ENCODE measurements at regions not wholly inside any gene's neighbourhood (a gene's known extent, or its start where the extent isn't known, plus 50 kb on each side); places are given as distances from the start of the nearest gene placed in this dataset.
"Not testable (repeated sequence)": the region's sequence is repeated elsewhere in the genome, so short reads cannot be mapped to it uniquely, and the experiment has no call there.

DNA sequence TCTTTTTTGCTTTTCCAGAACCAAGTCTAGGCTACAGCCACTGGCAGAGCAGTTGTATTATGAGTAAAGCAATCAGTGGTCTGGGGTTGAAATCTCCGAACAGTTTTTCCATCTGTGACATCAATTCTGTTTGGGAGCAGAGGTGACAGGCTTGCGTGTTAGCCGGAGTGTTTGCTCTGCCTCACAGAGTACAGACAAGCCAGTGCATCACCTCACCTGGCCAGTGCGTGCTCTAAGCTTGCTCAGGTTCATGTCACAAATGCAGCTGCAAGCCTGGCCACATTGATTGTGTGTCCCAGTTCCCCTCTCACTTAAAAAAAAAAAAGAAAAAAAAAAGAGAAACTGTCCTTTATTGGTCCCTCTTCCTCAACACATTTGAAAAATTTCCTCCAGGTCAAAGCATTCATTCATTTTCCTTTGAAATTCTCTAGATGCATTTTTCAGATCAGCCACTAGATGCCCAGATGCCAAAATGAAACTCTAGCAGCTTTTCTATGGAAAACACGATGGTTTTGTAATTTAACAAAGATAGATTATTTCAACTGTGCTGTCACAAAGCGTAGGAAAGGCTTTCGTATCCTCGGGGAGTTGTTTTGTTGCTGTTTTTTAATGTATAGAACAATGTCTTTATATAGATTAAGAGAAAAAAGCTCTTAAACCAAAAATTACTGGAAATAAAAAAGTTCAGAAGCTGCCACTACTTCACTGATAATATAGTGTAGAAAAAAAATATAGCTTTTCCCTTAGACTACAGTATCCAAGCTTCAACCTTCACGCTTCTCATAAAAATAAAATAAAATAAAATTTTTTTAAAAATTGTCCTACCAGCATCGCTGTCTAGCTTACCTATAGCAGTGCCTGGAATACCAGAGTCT lies 585.5 kb downstream of the TLE1 start:
- no peak for DNase-seq

DNA sequence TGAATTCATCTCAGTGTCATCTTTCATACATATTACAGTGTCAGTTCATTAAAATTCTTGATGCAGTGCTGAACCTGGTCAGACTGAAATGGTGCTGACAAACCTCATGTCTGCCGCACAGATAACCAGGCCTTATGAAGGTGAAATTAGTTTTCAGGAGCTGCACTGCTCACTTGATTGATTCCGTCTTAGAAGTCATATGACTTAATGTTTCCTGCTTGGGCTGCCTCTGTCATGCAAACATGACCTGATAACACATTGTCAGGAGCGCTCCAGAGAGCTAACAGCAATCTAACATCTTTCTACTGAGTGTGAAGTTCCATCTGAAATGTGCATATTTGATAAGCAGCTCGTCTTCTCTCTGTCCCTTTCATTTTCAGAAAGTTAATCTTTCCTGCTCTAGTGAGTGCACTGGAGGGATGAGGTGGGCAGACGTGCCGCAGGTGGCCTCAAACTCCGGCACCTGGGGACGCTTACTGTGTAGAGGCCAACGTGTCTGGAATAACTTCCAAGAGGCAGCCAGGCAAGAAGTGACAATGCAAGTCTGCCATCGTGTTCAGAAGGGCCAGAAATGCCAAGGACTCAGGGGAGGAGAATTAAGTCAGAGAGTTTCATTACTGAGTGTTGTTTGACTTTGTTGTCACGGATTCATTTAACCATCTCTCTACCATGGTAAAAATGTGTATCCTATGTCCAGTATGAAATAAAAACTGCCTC lies 592.1 kb downstream of the TLE1 start:
- DNase-seq = no peak

DNA sequence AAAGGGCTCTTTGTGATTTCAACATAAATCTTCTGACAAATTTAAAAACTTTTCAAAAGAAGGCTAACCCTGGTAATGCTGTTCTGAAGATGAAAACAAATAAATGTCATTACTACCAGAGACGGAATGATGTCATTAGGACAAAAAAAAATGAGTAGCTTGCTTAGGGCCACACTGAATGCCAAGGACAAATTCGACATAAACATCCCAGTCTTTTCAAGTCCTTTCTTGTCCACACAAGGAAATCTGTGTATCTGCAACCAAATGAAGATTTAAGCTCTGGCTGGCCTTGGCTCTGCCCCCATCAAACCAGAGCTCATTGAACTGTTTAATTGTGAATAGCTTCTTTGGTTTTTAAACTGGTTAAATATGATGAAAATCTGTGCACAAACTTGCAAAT lies 592.7 kb downstream of the TLE1 start:
- DNase-seq = no peak

DNA sequence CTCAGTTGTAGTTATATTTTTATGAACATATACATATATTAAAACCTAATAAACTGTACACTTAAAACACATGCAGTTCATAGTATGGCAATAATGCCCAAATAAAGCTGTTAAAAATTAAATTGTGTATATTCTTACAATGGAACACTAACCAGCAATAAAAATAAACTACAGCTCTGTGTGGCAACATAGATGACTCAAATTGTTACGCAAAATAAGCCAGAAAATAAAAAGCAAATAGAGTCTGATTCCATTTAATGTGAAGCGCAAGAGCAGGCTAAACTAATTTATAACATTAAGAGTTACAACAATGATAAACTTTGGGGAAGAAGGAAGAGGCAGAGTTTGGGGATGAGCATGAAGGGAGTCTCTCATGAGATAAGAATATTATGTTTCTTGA lies 597.3 kb downstream of the TLE1 start:
- DNase-seq = no peak

DNA sequence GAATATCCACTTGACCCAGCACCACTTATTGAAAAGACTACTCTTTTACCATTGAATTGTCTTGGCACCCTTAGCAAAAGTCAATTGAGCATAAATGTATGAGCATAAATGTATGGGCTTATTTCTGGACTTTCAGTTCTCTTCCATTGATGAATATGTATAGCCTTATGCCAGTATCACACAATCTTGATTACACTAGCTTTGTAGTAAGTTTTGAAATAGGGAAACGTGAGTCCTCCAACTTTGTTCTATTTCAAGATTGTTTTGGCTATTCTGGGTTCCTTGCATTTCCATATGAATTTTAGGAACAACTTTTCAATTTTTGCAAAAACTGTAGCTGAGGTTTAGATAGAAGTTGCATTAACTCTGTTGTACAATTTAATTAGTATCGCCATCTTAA lies 601.0 kb downstream of the TLE1 start:
- DNase-seq = no peak

DNA sequence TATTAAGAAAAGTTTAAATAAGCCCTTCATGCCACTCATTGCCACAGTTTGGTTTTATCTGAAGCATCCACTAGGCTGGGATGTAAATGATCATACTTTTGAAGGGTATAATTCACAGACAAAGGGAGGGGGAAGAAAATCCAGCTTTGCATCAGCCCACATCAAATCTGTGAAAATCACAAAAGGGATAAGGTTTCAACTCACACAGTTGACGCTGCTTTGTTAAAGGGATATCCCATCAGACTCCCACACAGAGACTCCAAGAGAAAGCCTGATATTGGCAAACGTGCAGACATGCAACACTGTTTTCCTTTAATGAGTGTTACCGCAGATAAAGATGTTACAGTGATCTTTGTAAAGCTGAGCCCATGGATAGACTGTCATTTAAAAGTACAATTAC lies 602.9 kb downstream of the TLE1 start:
- no peak for DNase-seq

DNA sequence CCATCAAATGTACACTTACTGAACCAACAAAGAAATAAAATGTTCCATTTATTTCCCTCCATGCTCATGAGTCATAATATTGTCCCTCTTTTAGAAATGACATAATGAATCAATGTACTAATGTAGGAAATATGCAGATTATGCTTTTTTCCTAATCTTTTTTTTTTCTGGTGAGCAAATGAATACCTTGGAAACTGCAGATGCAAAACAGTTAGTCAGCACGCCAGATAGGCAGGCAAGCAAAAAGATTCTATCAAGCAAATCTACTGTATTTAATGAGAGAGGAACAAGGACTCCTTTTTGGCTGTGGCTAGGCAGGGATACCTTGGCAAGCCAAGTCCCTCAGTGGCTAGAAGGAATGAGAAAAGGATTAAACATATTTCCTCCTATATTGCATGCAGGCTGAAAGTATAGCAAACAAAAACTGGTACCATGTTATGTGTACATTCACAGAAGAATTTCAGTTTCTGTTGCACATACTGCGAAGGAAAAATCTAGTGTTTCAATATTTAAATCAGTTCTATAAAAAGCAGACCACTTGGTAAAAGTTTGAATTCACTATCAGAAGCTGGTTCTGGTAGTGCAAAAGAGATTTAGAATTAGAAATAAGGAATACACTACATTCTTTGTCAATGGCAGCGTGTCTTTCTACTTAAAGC lies 605.4 kb downstream of the TLE1 start:
- DNase-seq = no peak

DNA sequence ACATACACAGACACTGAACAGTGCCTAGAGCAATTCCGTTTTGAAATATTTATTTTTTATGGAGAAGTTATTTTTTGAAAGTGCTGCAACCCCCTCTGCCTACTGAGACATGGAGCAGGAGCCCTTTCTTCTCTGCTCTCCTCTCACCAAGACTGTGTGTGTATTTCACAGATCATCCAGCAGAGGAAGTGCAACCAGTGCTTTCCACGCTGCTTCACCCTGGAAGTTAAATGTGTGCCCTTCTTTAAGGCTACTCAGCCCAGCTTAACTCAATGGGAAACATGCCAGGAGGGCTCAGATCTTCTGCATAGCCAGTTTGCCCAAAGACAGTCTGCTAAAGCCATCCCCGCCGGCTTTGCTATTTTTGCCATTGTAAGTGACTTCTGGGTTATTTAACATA lies 606.3 kb downstream of the TLE1 start:
- no peak for DNase-seq

DNA sequence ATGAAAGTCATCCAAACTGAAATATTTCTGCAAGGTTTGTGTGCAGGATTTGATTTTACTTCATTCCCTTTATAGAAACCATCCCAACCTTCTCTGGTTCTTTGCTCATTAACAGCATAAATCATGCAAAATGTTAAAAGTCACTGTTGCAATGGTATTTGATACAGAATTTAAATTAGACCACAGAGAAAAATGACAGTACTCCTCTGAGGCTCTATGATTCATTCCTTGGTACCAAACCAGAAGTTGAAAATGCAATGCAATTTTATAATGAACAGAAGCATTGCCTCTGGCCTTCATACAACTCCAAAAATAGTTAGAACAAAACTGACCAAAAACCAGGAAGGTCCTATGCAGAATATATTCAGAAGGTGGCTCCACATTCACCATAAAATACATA lies 607.1 kb downstream of the TLE1 start:
- DNase-seq = no peak

DNA sequence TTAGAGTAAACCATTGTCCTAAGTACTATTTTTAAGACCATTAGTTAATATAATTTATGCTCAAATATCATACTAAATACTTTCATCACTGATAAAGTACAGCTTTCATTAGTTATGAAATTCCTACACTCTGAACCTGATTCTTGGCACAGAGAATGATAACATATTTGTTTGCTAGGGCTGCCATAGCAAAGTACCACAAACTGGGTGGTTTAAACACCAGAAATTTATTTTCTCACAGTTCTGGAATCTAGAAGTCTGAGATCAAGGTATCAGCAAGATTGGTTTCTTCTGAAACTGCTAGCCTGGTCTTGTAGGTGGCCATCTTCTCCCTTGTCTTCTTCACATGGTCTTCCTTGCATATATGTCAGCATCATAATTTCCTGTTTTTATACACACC lies 608.4 kb downstream of the TLE1 start:
- DNase-seq = no peak

DNA sequence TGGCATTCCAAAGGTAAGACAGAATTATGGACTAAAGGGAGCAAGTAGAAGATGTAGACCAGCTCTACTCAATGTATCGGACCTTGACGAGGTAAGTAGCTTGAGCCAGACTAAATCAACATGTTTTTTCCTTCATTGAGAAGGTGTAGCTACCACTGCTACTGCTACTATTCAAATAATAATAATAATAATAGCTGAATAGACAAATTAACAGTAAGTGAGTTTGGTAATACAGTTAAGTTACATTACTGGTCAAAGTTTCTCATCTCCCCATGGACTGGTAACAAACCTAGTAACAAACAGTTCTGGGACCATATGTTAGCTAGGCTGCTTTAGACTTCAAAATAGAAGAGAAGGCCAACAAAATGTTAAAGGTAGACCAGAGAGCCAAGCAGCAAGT lies 609.2 kb downstream of the TLE1 start:
- DNase-seq = no peak

DNA sequence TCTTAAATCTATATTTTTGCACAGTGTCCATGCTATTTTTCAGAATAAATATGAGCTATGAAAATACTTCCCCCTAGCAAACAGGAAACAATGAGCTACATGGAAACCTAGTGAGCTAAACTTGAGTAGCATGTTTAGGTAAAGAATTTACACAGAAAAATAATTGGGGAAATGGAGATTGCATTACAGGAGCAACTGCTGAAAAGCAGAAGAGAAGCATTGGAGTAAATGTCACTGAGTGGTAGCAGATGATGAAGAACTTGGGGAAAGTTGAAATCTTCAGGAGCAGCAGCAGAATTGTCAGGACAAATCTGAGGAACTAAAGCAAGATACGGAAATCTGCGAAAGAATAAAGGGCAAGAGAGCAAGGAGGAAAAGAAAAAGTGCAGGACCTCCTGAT lies 610.3 kb downstream of the TLE1 start:
- DNase-seq = no peak

DNA sequence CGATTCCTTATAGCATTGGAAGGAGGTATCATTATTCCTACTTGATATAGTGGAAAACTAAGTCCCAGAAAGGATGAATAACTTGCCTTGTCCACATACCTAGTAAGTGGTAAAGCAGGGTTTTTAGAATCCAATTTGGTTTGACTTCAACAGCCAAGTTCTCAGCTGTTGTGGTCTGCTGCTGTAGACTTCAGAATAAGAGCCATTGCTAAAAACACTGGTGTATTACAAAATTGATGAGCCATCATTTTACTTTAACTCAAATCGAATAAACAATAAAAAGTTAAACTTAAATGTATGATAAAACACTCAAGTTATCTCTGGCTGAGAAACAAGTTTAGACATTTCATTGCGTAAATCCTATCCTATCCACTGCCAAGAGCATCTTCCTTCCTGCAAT lies 610.8 kb downstream of the TLE1 start:
- DNase-seq = no peak

DNA sequence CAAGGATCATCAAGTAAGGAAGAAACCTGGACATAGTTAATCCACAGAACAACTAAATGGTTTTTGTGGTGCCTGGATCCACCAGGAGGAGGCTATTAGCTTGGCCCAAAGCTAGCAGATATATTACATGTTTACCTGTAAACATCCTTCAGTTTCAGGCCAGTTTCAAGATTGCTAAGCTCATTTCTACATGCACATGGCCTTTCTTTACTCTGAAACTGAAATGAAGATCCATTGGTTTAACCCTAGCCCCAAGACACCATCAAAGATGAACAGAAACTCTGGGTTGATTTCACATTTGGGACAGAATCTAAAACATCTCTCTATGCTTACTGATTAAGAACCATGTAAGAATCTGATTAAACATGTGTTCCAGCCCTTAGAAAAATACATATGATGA lies 611.8 kb downstream of the TLE1 start:
- no peak for DNase-seq

DNA sequence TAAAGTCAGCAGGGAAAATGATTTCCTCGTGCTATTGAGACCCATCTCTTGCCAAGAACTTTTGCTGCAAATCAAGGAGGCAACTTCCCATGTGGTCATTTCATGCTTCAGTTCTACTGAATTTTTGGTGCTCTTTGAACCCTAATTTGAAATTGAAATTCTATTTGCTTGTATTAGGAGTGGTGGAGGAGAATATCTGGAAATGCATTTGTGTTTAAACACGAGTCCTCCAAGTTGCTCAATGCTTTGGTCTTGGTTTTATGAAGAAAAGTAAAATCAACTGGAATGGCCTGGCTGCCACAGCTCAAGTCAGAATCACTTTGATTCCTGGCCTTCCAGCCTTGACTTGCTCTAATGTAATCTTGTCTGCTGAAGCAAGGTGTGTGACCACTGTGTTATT lies 613.2 kb downstream of the TLE1 start:
- no peak for DNase-seq

DNA sequence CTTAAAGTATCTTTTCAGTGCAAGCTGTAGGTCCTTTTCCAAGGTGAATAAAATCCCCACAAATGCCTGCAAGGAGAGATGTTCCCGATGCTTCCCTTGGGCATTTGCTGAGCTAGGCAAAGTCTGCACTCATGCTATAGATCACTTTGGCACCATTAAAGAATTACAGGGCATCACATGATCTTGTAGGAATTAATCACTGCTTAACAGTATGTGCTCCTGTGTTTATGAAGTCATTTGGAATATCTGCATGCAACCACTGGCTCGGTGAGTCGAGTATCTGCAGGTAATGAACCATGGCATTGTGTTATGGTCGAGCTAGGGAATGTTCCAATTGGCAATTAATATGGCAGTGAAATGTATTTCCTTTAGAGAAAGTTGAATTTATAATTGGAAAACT lies 615.1 kb downstream of the TLE1 start:
- DNase-seq = no peak

DNA sequence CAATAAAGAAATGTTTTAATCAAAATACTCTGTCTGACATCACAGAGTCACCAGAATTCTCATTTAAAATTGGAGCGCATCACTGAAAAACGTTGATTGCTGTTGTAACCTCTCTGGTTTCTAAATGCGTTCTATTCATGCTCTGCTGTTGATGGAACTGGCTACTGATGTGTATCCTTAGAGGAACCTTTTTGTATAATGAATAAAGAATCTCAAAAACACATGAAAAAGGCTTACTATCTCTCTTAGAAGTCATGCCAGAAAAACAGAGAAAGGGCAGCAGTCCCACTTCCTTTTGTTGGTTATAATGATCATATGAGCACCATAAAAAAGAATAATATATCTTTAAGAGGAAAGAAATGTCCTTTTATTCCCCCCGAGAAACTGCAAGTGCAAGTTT lies 615.5 kb downstream of the TLE1 start:
- DNase-seq = no peak

DNA sequence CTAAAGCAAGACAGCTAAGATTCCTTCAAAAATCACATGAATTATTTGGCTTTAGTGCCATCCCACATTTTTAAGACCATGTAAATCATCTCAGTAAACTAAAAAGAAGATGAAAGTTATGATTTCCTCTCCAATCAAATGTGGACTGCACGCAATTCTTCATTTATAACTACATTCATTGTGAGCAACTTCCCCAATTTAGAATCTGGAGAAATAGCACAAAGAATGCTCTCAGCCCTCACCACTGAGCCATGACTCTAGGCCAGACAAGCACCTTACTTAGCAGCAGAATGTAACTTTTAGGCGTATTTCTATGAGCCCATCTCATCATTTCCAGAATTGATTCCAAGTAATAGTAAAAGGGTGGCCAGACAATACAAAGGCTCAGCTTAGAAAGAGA lies 616.6 kb downstream of the TLE1 start:
- no peak for DNase-seq

DNA sequence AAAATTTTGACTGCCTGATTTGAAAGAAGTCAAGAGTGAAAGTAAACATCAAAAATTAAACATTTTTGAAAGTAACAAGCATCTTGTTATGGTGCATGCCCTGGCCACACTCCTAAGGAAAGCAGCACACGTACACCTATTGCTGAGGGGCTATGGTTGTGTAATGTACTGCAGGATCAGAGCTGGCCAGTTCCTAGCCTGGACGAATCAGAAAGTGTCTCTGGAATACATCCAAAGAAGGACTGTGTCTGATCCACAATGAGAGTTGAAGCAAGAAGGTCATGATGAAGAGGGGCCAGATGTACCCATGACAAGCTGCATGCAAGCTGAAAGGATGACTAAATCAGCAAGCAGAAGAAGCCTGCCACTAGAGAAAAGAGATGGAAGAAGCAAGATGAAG lies 618.2 kb downstream of the TLE1 start:
- DNase-seq = no peak

DNA sequence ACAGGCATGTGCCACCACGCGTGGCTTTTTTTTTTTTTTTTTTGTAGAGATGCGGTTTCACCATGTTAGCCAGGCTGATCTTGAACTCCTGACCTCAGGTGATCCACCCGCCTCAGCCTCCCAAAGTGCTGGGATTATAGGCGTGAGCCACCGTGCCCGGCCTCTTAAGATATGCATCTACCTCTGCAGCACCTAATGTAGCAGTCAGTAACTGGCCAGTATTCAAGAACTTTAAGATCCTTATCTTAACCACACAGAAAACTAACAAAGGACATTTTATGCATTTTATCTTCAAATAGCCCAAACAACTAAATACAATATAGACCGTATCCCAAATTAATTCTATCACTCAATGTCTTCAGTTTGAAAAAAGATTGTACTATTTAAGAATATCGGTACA lies 618.7 kb downstream of the TLE1 start:
- no peak for DNase-seq

DNA sequence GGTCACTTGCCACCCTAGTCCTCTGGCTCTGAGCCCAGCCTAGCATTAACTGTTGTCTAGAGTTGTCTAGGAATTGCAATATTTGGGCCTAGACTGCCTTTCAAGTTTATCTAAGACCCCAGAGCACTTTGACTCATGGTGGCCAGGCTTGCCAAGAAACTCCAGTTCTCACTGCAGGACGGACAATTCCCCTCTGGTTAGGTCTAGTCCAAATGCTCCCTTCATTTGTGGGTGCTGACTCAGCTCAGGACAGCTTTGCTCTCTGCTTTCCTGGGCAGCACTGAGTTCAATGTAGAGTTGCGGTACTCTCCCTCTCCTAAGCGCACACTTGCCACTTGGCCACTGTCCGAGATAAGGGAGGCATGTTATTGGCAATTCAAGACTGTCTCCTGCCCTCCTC lies 619.4 kb downstream of the TLE1 start:
- DNase-seq = no peak

DNA sequence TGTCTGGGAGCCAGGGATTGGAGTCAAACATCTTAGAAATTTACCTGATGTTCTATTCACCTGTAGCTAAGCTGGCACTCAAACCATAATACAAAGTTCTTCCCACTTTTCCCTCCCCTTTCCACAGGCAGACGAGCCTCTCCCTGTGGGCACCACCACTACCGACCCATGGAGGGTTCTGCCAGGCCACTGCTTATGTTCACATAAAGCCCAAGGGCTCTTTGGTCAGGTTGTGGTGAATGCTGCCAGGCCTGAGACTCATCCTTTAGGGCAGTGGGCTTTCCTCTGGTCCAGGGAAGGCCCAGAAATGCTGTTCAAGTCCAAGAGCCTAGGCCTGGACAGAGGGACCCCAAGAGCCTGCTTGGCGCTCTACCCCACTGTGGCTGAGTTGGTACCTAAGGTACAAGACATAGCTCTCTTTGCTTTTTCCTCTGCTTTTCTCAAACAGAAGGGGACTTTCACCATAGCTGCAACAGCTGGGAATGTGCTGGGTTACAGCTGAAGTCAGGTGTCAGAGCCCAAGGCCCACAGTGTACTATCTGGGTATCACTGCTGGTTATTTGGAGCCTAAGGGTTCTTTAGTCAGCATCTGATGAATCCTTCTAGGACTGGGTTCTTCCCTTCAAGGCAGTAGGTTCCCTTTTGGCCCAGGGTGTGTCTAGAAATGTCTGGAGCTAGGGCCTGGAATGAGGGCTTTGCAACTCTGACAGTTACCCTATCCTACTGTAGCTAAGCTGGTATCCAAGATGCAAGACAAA lies 620.1 kb downstream of the TLE1 start:
- DNase-seq = no peak

DNA sequence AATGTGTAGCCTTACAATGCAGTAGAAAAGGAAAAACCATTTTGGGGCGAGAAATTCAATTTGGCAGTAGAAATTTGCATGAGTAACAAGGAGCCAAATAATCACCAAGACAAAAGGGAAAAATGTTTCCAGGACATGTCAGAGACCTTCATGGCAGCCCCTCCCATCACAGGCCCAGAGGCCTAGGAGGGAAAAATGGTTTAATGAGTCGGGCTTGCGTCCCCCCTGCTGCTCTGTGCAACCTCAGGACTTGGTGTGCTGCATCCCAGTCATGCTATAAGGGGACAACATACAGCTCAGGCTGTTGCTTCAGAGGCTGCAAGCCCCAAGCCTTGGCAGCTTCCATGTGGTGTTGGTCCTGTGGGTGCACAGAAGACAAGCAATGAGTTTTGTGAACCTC lies 626.4 kb downstream of the TLE1 start:
- DNase-seq = not testable (repeated sequence)
